GM18502 (cell line): ENCODE measurements at regions not wholly inside any gene's neighbourhood (a gene's known extent, or its start where the extent isn't known, plus 50 kb on each side); places are given as distances from the start of the nearest gene placed in this dataset.

ENCODE experiments used
- ATAC-seq: cut with Tn5 transposase; IDR thresholded peaks from one replicate; pipeline ENCODE4 v1.9.1; 2021; ENCODE audit warnings: mild to moderate bottlenecking; ENCODE audit not compliant: unreplicated experiment, poor library complexity

GRCh38 chr5:169367861-169368260 lies 66.9 kb upstream of the SLIT3 start:
- ATAC-seq: no peak

- no peak for ATAC-seq
These were observed 56.4 kb upstream of the SLIT3 start for GRCh38 chr5:169357291-169357690.

GRCh38 chr5:169356811-169357210 lies 55.9 kb upstream of the SLIT3 start:
- no peak for ATAC-seq

GRCh38 chr5:169356181-169356580 lies 55.2 kb upstream of the SLIT3 start:
- no peak for ATAC-seq

- ATAC-seq: no peak
These were observed 54.0 kb upstream of the SLIT3 start for GRCh38 chr5:169354921-169355320.

GRCh38 chr5:169354263-169354662 lies 53.3 kb upstream of the SLIT3 start:
- ATAC-seq: no peak

- ATAC-seq: no peak
These were observed 52.0 kb upstream of the SLIT3 start for GRCh38 chr5:169352901-169353300.

- no peak for ATAC-seq
These were observed 50.8 kb upstream of the SLIT3 start for GRCh38 chr5:169351721-169352120.

GRCh38 chr5:169350759-169351240 lies 49.9 kb upstream of the SLIT3 start:
- peak; percentile 55 for ATAC-seq
